A673 (cell line): ENCODE measurements at regions not wholly inside any gene's neighbourhood (a gene's known extent, or its start where the extent isn't known, plus 50 kb on each side); places are given as distances from the start of the nearest gene placed in this dataset.

Source experiments
- EZH2 ChIP-seq: fragments of 200-600 bp; sonication (generic); IDR thresholded peaks from 2 replicates; pipeline ENCODE4 v1.6.1; 2017; ENCODE audit warnings: borderline replicate concordance, low read depth, mild to moderate bottlenecking, mixed read lengths, antibody characterized with exemption, low read length; ENCODE audit not compliant: poor library complexity, severe bottlenecking
- TF ChIP-seq, protein P1 (sequence below): fragments of 300-800, 200-600 bp; sonication (generic); conservative IDR thresholded peaks from 2 replicates; pipeline ENCODE4 v1.5.1; 2017; ENCODE audit warnings: low read depth, mild to moderate bottlenecking, antibody characterized with exemption, low read length, moderate library complexity, mixed read lengths

DNA sequence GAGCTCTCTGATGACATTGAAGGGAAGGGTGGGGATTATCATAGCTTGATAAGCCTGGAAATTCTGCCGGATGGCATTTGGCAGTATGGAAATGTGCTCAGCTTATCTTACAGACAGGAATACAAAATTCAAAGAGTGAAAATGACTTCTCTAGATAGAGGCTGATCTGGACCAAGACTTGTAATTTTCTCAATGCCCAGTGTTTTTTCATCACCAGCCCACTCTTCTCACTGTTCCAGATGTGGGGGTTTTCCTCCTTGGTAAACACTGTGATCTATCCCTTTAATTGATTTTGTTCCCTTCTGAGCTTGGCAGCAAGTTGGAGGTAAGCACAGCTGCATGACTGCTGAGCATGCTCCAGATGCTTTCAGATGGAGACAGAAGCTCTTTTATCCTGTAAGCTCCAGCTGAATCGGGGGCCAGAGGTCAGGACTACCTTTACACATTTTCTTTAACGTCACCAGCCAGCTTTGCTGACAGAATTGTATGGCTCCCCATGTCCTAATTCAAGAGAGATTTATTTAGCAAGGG is 287.4 kb upstream of the TCF4 start:
- TF ChIP-seq, protein P1, sequence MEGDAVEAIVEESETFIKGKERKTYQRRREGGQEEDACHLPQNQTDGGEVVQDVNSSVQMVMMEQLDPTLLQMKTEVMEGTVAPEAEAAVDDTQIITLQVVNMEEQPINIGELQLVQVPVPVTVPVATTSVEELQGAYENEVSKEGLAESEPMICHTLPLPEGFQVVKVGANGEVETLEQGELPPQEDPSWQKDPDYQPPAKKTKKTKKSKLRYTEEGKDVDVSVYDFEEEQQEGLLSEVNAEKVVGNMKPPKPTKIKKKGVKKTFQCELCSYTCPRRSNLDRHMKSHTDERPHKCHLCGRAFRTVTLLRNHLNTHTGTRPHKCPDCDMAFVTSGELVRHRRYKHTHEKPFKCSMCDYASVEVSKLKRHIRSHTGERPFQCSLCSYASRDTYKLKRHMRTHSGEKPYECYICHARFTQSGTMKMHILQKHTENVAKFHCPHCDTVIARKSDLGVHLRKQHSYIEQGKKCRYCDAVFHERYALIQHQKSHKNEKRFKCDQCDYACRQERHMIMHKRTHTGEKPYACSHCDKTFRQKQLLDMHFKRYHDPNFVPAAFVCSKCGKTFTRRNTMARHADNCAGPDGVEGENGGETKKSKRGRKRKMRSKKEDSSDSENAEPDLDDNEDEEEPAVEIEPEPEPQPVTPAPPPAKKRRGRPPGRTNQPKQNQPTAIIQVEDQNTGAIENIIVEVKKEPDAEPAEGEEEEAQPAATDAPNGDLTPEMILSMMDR = no peak
- TF ChIP-seq EZH2 = no peak
